ENCODE measurements at regions not wholly inside any gene's neighbourhood (a gene's known extent, or its start where the extent isn't known, plus 50 kb on each side); places are given as distances from the start of the nearest gene placed in this dataset.

GRCh38 chr12:59181196-59181777 lies 261.0 kb upstream of the LRIG3 start (continued):
- TF ChIP-seq ZNF646 (CRISPR knock-in tag; IDR thresholded peaks at IDR 0.05) (no peak), HNF4A (CRISPR knock-in tag; IDR thresholded peaks at IDR 0.05) (no peak)

GRCh38 chr12:59179231-59179630 lies 258.9 kb upstream of the LRIG3 start:
- intact Hi-C loops (cut with micrococcal nuclease; ENCODE audit: unreplicated experiment) = no loop called here
- no peaks in the 10 kb centered on the region for H3K4me1 ChIP-seq (ENCODE audit: insufficient read depth, low read length)
- no peaks in the 10 kb centered on the region for H3K79me2 ChIP-seq (ENCODE audit: insufficient read depth, low read length)
- no peak overlapping the region for H3K9ac ChIP-seq (ENCODE audit: insufficient read depth, low read depth, low read length)
- no peak overlapping the region for H2AFZ ChIP-seq (ENCODE audit: low read length)
- FAIRE-seq = no peak
- no peaks in the 10 kb centered on the region for H3K27me3 ChIP-seq (ENCODE audit: control insufficient read depth in 1 of 2, insufficient read depth in 2 of 2, low read length in 2 of 2)
- WGBS (ENCODE audit: low lambda C conversion rate) = 0% methylated on average over 1 of the region's 1 CpG
- H3K9me3 ChIP-seq (ENCODE audit: low read length) = no peaks in the 10 kb centered on the region
- no peak overlapping the region for H3K4me3 ChIP-seq (replicated peaks in 1 of 3; ENCODE audit: insufficient read depth in 1 of 3, low read depth in 2 of 3, low read length in 3 of 3)
- TF ChIP-seq PLSCR1 (CRISPR knock-in tag; IDR thresholded peaks at IDR 0.05; ENCODE audit: borderline replicate concordance) (no peak), ZBTB7A (CRISPR knock-in tag; IDR thresholded peaks at IDR 0.05) (no peak), RAD51 (IDR thresholded peaks at IDR 0.05; ENCODE audit: borderline replicate concordance) (no peak), KLF15 (CRISPR knock-in tag; IDR thresholded peaks at IDR 0.05; ENCODE audit: borderline replicate concordance) (no peak), NAIF1 (CRISPR knock-in tag; IDR thresholded peaks at IDR 0.05; ENCODE audit: borderline replicate concordance) (no peak), TIGD3 (CRISPR knock-in tag; IDR thresholded peaks at IDR 0.05; ENCODE audit: borderline replicate concordance) (no peak), FOXM1 (CRISPR knock-in tag; IDR thresholded peaks at IDR 0.05) (no peak), NFATC3 (CRISPR knock-in tag; IDR thresholded peaks at IDR 0.05) (no peak), ZSCAN30 (CRISPR knock-in tag; IDR thresholded peaks at IDR 0.05) (no peak), ARHGAP35 (CRISPR knock-in tag; IDR thresholded peaks at IDR 0.05; ENCODE audit: borderline replicate concordance) (no peak), ATF1 (CRISPR knock-in tag; IDR thresholded peaks at IDR 0.05) (no peak), ZSCAN21 (CRISPR knock-in tag; IDR thresholded peaks at IDR 0.05; ENCODE audit: borderline replicate concordance) (no peak)
- no peak for ATAC-seq
- BruUV-seq (replicated peaks) = no TSS peak
- H3K27ac ChIP-seq (ENCODE audit: extremely low read length, insufficient read depth, low read length) = no peak overlapping the region
- ChIA-PET CTCF (ENCODE audit: low intra/inter-chr PET ratio, low total read pairs) (no interaction called here), POLR2A (no interaction called here)
- no peak overlapping the region for H3K4me2 ChIP-seq (ENCODE audit: low read depth, low read length)
- H4K20me1 ChIP-seq (ENCODE audit: insufficient read depth, low read length) = no peaks in the 10 kb centered on the region
- in situ Hi-C loops (cut with HindIII; ENCODE audit: extremely low pct_ligation_motif_present, low pct_unique_long_range_greater_than_20kb) = no loop called here
- DNase-seq (ENCODE audit: low spot score) = no peak
- no peaks in the 10 kb centered on the region for H3K36me3 ChIP-seq (replicated peaks in 1 of 2; ENCODE audit: control insufficient read depth in 1 of 2, insufficient read depth in 2 of 2, low read length in 2 of 2)

Data from HepG2 (cell line).